ENCODE measurements at regions not wholly inside any gene's neighbourhood (a gene's known extent, or its start where the extent isn't known, plus 50 kb on each side); places are given as distances from the start of the nearest gene placed in this dataset.

- no peak for TF ChIP-seq HDAC2 (IDR thresholded peaks at IDR 0.05; ENCODE audit: borderline replicate concordance in 1 of 2, low read depth in 2 of 2, low read length in 2 of 2)
- TF ChIP-seq MAFK (IDR thresholded peaks at IDR 0.05; ENCODE audit: low read depth, low read length) = no peak
- TF ChIP-seq JUND (IDR thresholded peaks at IDR 0.05; ENCODE audit: low read length) = no peak
- TF ChIP-seq SP2 (IDR thresholded peaks at IDR 0.05; ENCODE audit: low read length) = no peak
Measured at GRCh38 chrX:896256-896655, 265.7 kb downstream of the SHOX start (continued).

Data from H1 (cell line).